NCI-H2029 treated with DMSO at 0.1 percent for 48 hours (cell line): ENCODE measurements at regions not wholly inside any gene's neighbourhood (a gene's known extent, or its start where the extent isn't known, plus 50 kb on each side); places are given as distances from the start of the nearest gene placed in this dataset.

Source experiments
- DNase-seq: peaks from one replicate; lab custom pipeline; 2025; lab: John Stamatoyannopoulos, UW

- DNase-seq: no peak
Measured at GRCh38 chr6:168155821-168156741, 77.1 kb upstream of the FRMD1 start.

GRCh38 chr6:168155193-168155592 is 76.2 kb upstream of the FRMD1 start:
- DNase-seq: no peak

GRCh38 chr6:168154263-168154917 is 75.4 kb upstream of the FRMD1 start:
- no peak for DNase-seq

- no peak for DNase-seq
Measured at GRCh38 chr6:168153553-168153952, 74.5 kb upstream of the FRMD1 start.

GRCh38 chr6:168152980-168153379 is 74.0 kb upstream of the FRMD1 start:
- DNase-seq: no peak

- DNase-seq: no peak
Measured at GRCh38 chr6:168152306-168152963, 73.4 kb upstream of the FRMD1 start.

- peak; percentile 25 for DNase-seq
Measured at GRCh38 chr6:168150551-168151320, 71.7 kb upstream of the FRMD1 start.

GRCh38 chr6:168149015-168149414 is 70.0 kb upstream of the FRMD1 start:
- DNase-seq: no peak

- no peak for DNase-seq
Measured at GRCh38 chr6:168148231-168148849, 69.3 kb upstream of the FRMD1 start.

- DNase-seq: peak; percentile 53
Measured at GRCh38 chr6:168147205-168147738, 68.3 kb upstream of the FRMD1 start.

- no peak for DNase-seq
Measured at GRCh38 chr6:168145747-168146596, 67.0 kb upstream of the FRMD1 start.

GRCh38 chr6:168139121-168139520 is 60.1 kb upstream of the FRMD1 start:
- no peak for DNase-seq

- DNase-seq: no peak
Measured at GRCh38 chr6:168138436-168138835, 59.4 kb upstream of the FRMD1 start.

GRCh38 chr6:168137024-168137423 is 58.0 kb upstream of the FRMD1 start:
- no peak for DNase-seq

GRCh38 chr6:168136622-168137021 is 57.6 kb upstream of the FRMD1 start:
- DNase-seq: no peak

GRCh38 chr6:168136001-168136400 is 57.0 kb upstream of the FRMD1 start:
- no peak for DNase-seq

GRCh38 chr6:168134560-168135201 is 55.7 kb upstream of the FRMD1 start:
- DNase-seq: no peak

- no peak for DNase-seq
Measured at GRCh38 chr6:168133687-168134559, 54.9 kb upstream of the FRMD1 start.

GRCh38 chr6:168133168-168133561 is 54.2 kb upstream of the FRMD1 start:
- DNase-seq: no peak
